ENCODE measurements at regions not wholly inside any gene's neighbourhood (a gene's known extent, or its start where the extent isn't known, plus 50 kb on each side); places are given as distances from the start of the nearest gene placed in this dataset.

GRCh38 chr4:3385711-3386420 lies 55.9 kb upstream of the HGFAC start:
- dilution Hi-C loops (cut with MboI; ENCODE audit: extremely low pct_ligation_motif_present, low sequenced_read_pairs) (no loop called here), intact Hi-C loops (cut with micrococcal nuclease) (loop anchor here (5.0 kb wide), 2 partner anchors 39 to 51 kb away; no protein-coding TSS in a partner anchor)
- H3K36me3 ChIP-seq (ENCODE audit: control insufficient read depth in 2 of 2, extremely low read depth in 1 of 2, insufficient read depth in 2 of 2, low read length in 2 of 2): no peaks in the 10 kb centered on the region
- H3K9me3 ChIP-seq (replicated peaks; ENCODE audit: control insufficient read depth, insufficient read depth, low read length): no peaks in the 10 kb centered on the region
- CTCF ChIA-PET: interaction anchor here (1.0 to 1.1 kb wide), 2 partner anchors 8 to 39 kb away, joined by 3 to 4 read pairs; no protein-coding TSS in a partner anchor
- no peak for TF ChIP-seq MYC (IDR thresholded peaks at IDR 0.05; ENCODE audit: low read depth, low read length)
- no peak for TF ChIP-seq POLR2AphosphoS5 (IDR thresholded peaks at IDR 0.05; ENCODE audit: insufficient read depth, low read depth, low read length)
- no peak for TF ChIP-seq GATA2 (IDR thresholded peaks at IDR 0.05; ENCODE audit: insufficient read depth, insufficient read length, low read depth, low read length)
- no peak for TF ChIP-seq EZH2 (IDR thresholded peaks at IDR 0.05; ENCODE audit: borderline replicate concordance, low read depth, low read length, severe bottlenecking)
- no peak for TF ChIP-seq JUN (IDR thresholded peaks at IDR 0.05; ENCODE audit: borderline replicate concordance, insufficient read depth, insufficient read length, low read depth)
- no peak for TF ChIP-seq CTCF (IDR thresholded peaks at IDR 0.05; ENCODE audit: extremely low read depth in 1 of 2, insufficient read depth in 1 of 2, low read depth in 1 of 2, low read length in 2 of 2)
- no peak for TF ChIP-seq POLR2A (IDR thresholded peaks at IDR 0.05; ENCODE audit: low read depth, low read length)
- TF ChIP-seq FOS (IDR thresholded peaks at IDR 0.05; ENCODE audit: borderline replicate concordance, insufficient read depth, low read length): no peak
- no peak for TF ChIP-seq MAX (IDR thresholded peaks at IDR 0.05; ENCODE audit: insufficient read depth, insufficient read length)
- peaks cover 5% of the 10 kb centered on the region for H3K79me2 ChIP-seq (ENCODE audit: control insufficient read depth, insufficient read depth, low read length)
- H3K4me2 ChIP-seq (ENCODE audit: insufficient read depth, low read length): no peak overlapping the region
- H4K20me1 ChIP-seq (replicated peaks; ENCODE audit: control insufficient read depth, extremely low read depth, insufficient read depth, low read length): no peaks in the 10 kb centered on the region
- no peak for FAIRE-seq
- no peak overlapping the region for H3K9ac ChIP-seq (replicated peaks; ENCODE audit: extremely low read depth, insufficient read depth, low read length)
- H3K4me1 ChIP-seq (ENCODE audit: control insufficient read depth, extremely low read depth, insufficient read depth, low read length): peaks cover 37% of the 10 kb centered on the region
- peak overlapping the region; percentile 74 for H3K27ac ChIP-seq (ENCODE audit: insufficient read depth, low read depth, low read length)
- TSS peak; percentile 34 for BruUV-seq (replicated peaks)
- H2AFZ ChIP-seq (ENCODE audit: low read depth, low read length): peak overlapping the region; percentile 78
- H3K4me3 ChIP-seq (replicated peaks in 1 of 3; ENCODE audit: insufficient read depth in 1 of 3, low read depth in 1 of 3, low read length in 3 of 3): no peak overlapping the region
- no peaks in the 10 kb centered on the region for H3K27me3 ChIP-seq (ENCODE audit: control insufficient read depth in 2 of 2, insufficient read depth in 2 of 2, low read length in 2 of 2)
- POLR2A ChIA-PET: no interaction called here
- DNase-seq (ENCODE audit: low read depth, low spot score): no peak
- no peaks in the 10 kb centered on the region for H3K9me1 ChIP-seq (replicated peaks; ENCODE audit: control insufficient read depth, extremely low read depth, insufficient read depth, low read length)
